Tibial nerve (tissue), 4 donors: ENCODE measurements at regions not wholly inside any gene's neighbourhood (a gene's known extent, or its start where the extent isn't known, plus 50 kb on each side); places are given as distances from the start of the nearest gene placed in this dataset.

Experiments used
- CTCF ChIP-seq, 5 experiments: fragments of 200-600 bp in 3 of 5; fragments of 450-650 bp in 2 of 5; sonication (generic) in 3 of 5; IDR thresholded peaks; one replicate each; pipeline ENCODE4 v1.5.1; 2016 to 2019; ENCODE audit warnings: antibody characterized with exemption in 5 of 5, mild to moderate bottlenecking in 3 of 5, moderate library complexity in 2 of 5
- EP300 ChIP-seq, 2 donors: sonication (generic); formaldehyde crosslinking; IDR thresholded peaks; one replicate each; pipeline ENCODE4 v1.6.1; 2017; ENCODE audit warnings: antibody characterized with exemption in 2 of 2, mild to moderate bottlenecking in 1 of 2

- TF ChIP-seq CTCF (IDR thresholded peaks at IDR 0.05): no peak
- no peak for TF ChIP-seq EP300 (IDR thresholded peaks at IDR 0.05)
These were observed 319.7 kb downstream of the SOX11 start for GRCh38 chr2:6011921-6012320.
